ENCODE measurements at regions not wholly inside any gene's neighbourhood (a gene's known extent, or its start where the extent isn't known, plus 50 kb on each side); places are given as distances from the start of the nearest gene placed in this dataset.

- TF ChIP-seq CTCF (IDR thresholded peaks at IDR 0.05), result no peak
- no peak for TF ChIP-seq EZH2 (IDR thresholded peaks at IDR 0.05; ENCODE audit: borderline replicate concordance, insufficient read depth, low read depth, low read length, poor library complexity, severe bottlenecking)
Observed at GRCh38 chr6:28785962-28786679, 137.7 kb downstream of the TRIM27 start.

All from B cell (primary cell).